HG03442 (cell line): ENCODE measurements at regions not wholly inside any gene's neighbourhood (a gene's known extent, or its start where the extent isn't known, plus 50 kb on each side); places are given as distances from the start of the nearest gene placed in this dataset.

ENCODE experiments used
- ATAC-seq: cut with Tn5 transposase; IDR thresholded peaks from one replicate; pipeline ENCODE4 v1.9.1; 2021; ENCODE audit warnings: mild to moderate bottlenecking, moderate library complexity; ENCODE audit not compliant: unreplicated experiment

DNA sequence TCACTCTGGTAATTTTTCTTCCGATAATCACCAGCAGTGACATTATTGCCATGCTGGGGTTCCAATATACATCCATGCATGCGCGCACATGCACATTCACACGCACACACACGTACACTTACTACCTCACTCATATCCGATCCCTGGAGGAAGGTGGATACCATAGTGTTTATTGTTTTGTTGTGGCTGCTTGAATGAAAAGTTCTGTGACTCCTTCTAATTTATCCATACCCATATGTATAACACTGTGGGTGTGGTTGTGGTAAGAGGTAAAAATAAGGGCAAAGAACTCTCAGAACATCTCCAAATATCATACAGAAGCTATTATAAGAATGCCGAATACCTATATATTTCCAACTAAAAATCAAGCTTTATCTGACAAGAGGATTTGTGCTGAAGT is 407.8 kb upstream of the PODXL start:
- ATAC-seq: no peak

DNA sequence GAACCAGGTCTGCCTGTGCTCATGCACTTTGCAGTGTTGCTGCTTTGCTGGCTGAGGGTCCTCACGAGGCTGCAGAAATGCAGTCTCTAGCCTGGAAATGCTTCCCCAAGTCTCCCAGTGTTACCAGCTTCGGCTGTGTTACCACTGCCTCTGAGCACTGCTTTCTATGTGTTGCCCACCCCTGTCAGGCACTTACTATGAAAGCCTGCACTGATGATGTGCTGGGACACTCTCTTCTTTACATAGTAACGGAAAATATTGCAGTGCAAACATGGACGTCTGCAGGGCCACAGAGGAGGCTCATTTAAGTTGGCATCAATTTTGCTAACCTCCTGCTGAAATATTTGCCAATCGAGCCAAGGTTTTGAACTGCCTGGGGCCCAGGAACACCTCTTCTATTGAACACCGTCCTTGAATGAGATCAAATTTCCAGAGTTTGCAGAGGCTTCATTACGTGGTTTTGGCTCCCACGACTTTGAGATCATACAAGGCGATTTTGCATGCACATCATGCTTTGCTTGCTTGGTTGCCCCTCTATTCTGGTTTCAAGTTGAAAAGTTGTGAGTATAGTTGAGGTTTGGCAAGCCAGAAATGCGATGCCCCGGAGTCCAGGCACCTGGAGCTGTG is 404.7 kb upstream of the PODXL start:
- ATAC-seq: no peak

DNA sequence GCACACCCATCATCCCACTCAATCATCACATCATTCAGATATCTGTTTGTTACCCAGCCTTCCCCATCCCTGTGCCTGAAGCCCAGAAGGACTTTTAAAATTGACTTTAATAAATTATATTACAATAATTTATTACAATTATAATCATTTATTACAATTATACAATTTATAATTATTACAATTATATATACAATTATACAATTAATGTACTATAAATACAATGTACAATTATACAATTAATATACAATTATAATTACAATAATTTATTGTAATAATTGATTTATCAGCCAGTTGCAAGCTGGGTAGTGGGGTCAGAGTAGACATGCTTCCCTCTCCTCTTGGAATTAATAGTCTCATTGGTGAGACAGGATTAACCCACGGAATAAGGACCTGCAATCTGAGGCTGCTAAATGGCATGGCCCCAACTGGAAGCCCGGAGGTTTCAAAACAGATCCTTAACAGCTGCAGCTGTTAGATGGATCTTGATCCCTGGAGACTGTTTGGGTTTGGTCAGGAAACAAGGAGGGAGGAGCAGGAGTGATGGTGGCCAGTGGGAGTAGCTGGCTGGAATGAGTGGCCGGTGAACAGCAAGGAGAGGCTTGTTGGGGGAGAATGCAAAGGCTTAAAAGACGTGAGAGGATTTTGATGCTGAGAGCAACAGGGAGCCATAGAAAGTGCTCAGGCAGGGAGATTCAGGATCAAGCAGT is 402.8 kb upstream of the PODXL start:
- ATAC-seq: no peak

DNA sequence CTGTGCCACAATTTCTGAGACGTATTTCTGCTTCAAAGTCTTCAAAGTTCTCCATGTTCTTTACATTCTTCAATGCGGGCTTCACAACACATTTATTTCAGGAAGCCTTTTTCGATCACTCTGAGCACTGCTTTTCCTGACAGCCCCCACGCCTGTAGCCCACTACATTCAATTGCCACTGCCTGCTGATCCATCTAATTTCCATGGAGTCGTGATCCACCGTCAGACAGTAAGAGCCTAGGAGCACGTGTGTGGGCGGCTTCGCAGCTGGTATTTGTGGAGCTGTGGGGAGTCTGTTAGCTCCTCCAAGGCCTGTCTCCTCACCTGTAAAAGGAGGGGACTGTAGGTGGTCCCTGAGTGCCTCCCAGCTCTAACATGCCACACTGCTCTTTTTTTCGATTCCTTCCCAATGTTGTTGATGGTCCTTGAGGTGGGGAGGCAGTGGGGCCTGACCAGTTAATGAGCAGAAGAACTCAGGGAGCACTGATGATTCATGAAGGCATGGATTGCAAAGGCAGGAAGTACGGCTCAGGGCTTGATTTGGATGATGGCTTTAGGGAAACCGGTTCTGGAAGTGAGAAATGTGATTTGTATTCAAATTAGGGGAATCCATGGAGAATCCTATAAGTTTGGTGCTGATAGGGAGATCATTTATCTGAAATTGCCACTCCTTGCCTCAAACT is 401.1 kb upstream of the PODXL start:
- no peak for ATAC-seq

DNA sequence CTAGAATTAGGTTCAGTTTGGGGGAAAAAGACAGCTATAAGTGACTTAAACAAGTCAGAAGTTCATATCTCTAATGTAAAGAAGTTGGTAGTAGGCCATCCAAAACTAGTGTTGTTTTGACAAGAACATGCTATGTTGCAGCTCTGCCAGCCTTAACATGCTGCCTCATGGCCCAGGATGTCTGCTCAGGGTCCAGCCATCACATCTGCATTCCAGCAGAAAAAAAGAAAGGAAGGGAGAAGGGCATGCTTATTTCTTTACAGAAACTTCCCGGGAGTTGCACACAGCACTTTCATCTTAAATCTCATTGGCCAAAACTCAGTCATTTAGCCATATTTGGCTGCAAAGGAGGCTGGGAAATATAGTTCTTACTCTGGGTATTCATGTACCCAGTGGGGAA is 400.4 kb upstream of the PODXL start:
- ATAC-seq: no peak

DNA sequence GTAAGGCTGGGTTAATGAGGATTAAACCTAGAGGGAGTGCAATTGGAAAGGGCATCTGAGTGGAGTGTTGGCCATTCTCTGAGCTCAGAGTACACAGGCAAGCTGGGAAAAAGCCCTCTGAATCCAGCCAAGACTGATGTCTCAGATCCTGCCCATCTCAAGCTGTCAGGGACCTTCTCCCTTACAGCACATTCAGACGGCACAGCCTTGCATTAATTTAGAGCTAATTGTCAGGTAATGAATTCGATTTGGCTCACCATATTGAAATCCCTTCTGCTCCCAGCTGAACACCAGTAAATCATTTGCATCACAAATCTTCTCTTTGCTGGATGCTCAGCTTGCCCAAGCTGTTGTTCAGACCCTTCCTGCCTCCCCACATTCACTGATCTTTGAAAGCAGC is 399.3 kb upstream of the PODXL start:
- no peak for ATAC-seq

DNA sequence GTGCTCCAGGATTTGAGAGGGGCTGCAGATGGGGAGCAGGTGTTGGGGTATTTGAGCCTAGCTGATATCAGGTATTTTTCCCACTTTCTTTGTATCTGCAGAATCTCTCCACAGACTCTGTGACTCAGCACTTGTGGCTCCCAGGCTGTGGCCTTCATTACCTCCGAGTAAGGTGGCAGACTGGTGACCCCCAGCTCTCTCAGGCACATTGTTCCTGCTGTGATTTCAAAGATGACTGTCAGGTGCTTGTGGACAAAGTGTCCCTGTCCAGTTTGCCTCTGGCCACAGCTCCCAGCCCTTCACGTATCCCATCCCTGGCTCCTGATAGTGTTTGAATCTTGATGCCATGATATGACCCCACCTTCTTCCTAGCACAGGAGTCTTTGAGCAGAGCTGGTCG is 396.8 kb upstream of the PODXL start:
- ATAC-seq: no peak

DNA sequence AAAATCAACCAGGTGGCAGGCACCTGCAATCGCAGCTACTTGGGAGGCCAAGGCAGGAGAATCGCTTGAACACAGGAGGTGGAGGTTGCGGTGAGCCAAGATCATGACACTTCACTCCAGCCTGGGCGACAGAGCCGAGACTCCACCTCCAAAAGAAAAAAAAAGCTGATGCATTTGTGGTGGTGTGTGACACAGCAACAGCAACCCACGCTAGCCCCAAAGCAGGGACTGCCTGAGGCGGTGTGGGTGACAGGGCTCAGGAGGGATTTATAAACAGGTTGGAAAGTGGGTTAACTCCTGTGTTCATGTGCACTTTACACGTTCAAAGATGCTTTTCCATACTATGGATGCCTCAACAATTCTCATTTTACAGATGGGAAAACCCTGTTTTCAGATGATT is 395.9 kb upstream of the PODXL start:
- no peak for ATAC-seq

DNA sequence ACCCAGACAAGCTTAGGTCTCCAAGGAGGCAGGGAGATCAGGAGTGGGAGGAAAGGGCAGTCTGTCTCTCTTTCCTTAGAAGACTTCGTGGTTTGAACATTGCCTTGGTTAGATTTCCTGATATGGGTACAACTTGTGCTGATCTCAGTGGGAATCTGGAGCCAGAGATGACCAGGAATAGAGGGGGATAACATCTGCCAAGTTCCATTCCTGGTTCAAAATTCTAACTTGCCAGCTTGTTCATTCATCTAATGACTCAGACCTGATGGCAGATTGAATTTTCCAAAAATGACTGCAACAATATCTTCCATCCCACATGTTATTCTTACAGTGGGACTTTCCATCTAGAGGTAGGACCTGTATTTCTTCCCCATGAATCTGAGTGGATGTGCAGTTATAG is 394.3 kb upstream of the PODXL start:
- ATAC-seq: no peak

DNA sequence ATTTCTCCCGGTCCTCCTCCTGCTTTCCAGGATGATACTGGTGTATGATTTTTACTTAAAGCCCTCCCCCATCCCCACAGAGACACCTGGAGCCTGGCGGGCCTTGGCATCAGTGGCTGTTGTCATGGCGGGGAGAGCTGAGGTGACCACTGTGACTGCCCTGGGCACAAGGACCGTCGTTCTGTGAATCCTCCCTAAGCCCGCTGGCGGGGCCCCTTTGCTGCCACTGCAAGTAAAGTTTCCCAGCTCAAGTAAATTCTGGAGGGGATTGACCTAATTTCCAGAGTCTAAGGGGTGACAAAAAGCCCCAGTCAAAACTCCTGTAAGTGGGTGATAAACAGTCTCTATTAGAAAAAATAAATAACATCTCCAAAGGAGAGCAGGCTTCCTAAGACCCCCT is 393.2 kb upstream of the PODXL start:
- ATAC-seq: no peak

DNA sequence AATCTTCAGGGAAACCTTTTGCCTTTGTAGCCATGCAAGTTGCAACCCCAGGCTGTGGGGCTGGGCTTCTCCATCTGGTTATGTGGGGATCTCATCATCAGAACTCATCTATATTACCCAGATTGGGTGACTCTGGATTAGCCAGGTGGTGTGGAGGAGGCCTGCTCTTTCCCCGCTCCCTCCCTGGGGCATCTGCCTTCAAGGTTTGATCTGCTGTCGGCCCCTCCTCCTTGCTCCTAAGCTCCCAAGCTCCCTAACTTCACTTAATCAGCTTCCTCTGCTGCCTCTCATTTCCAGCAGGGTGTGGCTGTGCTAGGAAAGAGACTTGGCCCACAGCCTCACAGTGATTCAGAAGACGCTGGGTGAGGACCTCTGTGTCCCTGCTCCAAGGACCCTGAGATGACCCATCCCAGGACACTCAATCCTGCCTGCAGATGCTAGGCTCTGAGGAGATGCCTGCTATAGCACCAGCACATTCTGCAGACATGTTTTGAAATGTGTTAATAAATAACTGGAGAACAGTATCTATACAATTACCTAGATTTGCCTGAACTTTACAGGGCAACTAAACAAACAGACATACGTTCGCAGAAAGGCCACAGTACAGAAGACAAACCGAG is 392.1 kb upstream of the PODXL start:
- no peak for ATAC-seq

DNA sequence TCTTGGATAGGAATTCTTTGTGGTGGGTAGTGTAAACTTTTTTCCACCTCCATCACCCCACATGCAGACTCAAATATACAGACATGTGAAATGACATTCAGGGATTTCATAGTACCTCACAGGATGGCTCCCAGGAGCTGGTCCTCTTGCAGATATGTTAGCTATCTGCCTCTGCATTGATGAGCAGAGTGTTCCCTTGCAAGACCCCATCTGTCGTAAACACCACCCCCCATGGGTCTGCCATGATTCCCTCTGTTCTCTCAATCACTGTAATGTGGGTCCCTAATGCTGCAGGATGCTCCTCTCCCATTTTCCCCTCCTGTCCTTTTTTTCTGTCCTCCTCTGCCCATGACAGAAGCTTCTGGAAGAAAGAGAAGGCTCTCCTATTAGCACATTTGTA is 391.2 kb upstream of the PODXL start:
- no peak for ATAC-seq

DNA sequence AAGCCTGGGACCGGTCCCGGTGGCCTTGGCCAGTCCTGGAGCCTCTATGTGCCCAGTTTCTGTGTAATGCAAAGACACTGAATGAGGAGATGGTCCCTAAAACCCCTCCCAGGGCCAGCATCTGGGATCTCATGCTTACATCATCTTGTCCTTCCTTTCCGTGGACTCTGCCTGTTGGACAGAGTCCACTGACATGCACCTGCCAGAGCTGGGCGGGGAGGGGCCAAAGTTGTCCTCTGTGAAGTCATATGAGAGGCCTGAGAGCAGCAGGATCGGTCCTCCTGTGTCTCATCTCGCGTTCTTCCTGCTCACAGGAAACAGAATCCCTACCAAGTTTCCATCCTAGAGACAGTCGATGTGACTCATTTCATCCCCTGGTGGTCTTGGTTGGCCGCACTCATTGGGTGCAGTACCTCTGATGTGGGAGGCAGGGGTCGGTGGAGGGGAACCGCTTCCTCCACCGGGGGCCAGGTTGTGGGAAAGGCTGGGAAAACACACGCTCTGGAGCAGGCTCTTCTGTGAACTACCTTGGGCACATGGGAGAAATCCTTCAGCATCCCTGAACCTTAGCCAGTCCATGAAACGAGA is 389.6 kb upstream of the PODXL start:
- no peak for ATAC-seq

DNA sequence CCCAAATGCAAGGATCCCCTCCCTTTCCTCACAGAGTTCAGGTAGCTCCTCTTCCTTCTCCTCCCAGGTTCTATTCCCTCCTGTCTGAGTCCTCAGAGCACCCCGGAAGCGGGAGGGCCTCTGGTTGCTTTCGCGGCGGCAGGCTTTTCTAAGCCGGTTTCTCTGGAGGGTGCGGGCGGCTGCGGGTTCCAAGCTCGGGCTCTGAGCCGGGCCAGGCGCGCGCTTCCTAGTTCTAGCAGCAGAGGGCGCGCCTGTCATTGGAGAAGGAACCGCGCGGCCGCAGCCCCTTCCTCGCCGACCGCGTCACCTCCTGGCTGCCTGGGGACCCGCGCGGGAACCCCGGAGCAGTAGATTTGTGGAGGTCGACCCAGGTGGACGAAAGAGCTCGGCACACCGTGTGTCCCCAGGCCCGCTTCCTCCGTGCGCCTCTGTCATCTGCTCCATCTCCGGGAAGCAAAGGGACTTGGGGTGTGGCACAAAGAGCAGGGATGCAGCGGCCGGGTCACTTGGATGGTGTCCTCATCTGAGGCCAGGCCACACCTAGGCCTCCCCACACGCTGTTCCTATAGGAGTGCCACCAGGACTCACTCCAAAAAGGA is 389.0 kb upstream of the PODXL start:
- no peak for ATAC-seq

DNA sequence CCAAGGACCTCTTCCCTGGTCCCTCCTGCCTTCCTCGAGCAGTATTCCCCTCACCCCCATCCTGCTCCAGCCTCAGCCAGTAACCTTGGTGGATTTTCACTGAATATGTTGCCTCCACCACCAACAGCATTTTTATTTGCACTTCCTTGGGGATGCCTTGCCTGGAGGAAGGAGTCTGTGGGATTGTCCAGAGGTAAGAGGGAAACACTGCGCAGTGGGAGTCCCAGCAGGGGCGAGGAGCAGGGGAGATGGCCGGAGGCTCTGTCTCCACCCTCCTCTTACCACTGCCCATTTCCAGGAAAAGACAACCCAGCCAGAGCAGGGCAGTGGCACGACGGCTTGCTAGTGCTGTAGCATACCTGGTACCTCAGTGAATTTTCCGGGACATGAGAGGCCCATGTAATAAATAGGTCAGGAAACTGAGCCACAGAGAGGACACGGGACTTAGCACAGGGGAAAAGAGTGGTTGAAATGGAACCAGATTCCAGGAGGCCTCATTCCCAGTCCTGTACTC is 388.2 kb upstream of the PODXL start:
- ATAC-seq: no peak

DNA sequence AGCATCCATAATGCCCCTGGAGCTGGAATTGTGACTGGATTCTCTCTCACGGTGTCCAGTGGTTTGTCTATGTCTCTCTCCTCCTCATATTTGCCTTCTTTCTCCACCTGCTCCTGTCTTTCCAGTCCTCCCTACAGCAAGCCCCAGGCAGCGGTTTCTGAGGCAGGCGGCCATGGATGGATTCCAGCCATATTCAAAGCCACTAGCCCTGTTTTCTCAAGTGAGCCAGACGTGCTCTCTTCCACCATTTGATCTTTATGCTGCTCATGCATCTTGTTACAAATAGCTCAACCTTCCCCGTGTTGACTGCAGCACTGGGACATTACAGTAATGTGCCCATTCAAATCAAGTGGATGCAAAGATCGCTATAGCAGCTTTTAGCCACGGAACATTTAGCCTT is 387.2 kb upstream of the PODXL start:
- no peak for ATAC-seq

DNA sequence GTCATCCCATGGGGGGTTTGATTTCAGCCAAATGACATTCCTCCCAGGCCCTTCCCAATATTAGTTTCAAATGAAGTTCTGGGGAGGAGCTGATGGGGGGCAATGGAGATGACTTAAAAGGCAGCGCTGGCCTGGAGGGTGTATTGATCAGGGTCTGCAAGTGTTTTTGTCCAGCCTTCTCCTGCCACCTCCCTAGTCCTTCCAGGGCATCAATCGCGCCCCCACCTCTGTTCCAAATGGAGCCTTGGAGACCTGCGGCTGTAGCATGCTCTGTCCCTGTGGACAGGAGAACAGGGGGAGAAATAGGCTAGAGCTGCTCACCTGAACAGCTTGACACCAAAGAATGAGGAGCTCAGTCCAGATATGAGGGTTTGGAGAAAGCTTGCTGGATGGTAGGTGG is 386.8 kb upstream of the PODXL start:
- no peak for ATAC-seq

DNA sequence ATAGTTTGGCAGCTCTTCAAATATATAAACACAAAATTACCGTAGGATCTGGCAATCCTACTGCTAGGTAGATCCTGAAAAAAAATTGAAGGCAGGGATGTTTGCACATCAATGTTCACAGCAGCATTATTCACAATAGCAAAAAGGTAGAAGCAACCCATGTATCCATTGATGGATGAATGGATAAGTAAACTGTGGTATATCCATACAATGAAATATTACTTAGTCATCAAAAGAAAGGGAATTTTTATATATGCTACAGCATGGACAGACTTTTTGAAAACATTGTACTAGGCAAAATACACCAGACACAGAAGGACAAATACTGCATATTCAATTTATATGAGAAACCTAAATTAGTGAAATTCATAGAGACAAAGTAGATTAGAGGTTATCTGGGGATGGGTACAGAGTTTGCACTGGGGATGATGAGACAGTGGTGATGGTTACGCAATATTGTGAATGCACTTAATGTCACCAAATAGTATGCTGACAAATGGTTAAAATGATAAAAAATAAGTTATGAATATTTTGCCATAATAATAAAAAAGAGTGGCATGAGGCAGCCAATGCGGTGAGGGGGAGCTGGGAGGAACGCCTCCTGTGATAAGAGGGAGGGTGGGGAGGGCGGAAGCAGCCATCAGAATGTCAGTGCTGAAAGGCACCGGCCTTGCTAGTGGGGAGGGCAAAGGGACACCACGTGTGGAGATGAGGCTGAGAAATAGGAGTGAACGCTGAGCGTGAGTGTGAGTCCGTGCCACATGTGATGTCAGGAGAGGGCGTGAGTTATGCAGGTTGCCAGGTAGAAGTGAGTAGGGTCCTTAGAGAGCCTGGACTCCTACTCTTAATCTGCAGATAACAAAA is 386.1 kb upstream of the PODXL start:
- ATAC-seq: no peak

DNA sequence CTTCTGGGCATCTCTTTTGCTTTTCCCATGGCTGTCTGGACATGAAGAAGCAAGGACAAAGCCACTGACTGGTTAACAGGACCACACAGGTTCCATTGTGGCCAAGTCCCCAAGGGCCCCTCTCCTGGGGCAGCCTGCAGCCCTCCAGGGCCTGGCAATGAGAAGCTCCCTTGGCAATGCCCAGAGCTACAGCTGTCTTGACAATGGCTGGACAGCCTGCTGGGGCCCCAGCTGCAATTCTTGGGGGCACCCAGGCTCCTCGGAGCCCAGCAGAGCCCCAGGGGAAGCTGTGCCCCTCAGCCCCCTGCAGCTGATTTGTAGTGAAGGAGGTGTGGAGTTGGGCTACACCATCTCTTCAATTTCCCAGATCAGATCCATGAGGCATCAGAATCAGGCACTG is 384.9 kb upstream of the PODXL start:
- ATAC-seq: no peak

DNA sequence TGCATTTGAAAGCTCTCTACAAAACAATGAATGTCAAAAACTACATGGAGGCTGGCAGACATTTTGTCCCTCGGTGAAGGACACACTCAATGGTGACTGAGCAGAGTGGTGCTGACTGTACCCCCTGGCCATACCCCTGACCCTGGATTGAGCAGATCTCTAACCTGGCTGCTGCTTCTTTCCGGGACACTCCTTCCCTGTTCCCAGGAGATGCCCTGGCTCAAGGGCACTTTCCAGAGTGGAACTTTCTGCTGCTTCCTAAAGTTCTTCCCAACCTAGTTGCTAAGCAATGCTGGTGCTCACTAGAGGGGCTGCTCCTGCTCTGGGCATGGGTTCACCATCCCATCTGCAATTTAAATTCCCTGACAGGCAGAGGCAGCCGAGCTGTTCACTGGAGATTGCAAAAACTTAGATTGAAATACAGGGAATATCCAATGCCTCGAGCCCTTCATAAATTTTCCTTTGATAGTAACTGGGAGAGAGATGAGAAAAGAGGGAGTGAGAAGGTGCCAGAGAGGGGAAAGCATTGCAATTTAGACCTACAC is 384.3 kb upstream of the PODXL start:
- no peak for ATAC-seq
